H1 (cell line): ENCODE measurements at regions not wholly inside any gene's neighbourhood (a gene's known extent, or its start where the extent isn't known, plus 50 kb on each side); places are given as distances from the start of the nearest gene placed in this dataset.

Experiments used
- CTCF ChIA-PET: fragments of 300-600 bp; sonication (Branson Sonifier 250); formaldehyde crosslinking; loops from one replicate; lab custom pipeline; 2021; ENCODE audit not compliant: partially characterized antibody; lab: Charles Lee
- POLR2A ChIA-PET: fragments of 300-600 bp; sonication (Branson Sonifier 250); formaldehyde crosslinking; loops from one replicate; lab custom pipeline; 2021; ENCODE audit warnings: inconsistent platforms; ENCODE audit not compliant: partially characterized antibody; lab: Charles Lee
- DNase-seq, 2 experiments: peaks; one replicate each; pipeline versions ENCODE4 v3.0.0 to v3.0.0-alpha.2; 2010 to 2022; ENCODE audit warnings: low spot score in 2 of 2, low read depth in 1 of 2, mixed read lengths in 1 of 2
- FAIRE-seq: peaks from 2 replicates; lab custom pipeline; 2011; peaks lifted over from hg19 to GRCh38; lab: Jason Lieb, UNC
- H2AFZ ChIP-seq: 2 replicates; pipeline ENCODE4 v1.8.1; 2012; ENCODE audit warnings: low read length, inconsistent platforms
- H2AK5ac ChIP-seq: 2 replicates; pipeline ENCODE4 v1.6.1; 2013; ENCODE audit warnings: low read depth, low read length
- H2BK120ac ChIP-seq: replicated peaks from 2 replicates; pipeline ENCODE3; 2013; ENCODE audit warnings: low read depth, low read length, inconsistent platforms
- H2BK12ac ChIP-seq: 2 replicates; pipeline ENCODE4 v1.6.1; 2013; ENCODE audit warnings: low read depth, low read length
- H2BK15ac ChIP-seq: 2 replicates; pipeline ENCODE4 v1.6.1; 2013; ENCODE audit warnings: low read length
- H2BK20ac ChIP-seq: 2 replicates; pipeline ENCODE4 v1.6.1; 2013; ENCODE audit warnings: low read length
- H2BK5ac ChIP-seq: 2 replicates; pipeline ENCODE4 v1.6.1; 2013; ENCODE audit warnings: low read depth, low read length
- H3K14ac ChIP-seq: 2 replicates; pipeline ENCODE4 v1.6.1; 2013; ENCODE audit warnings: inconsistent platforms; ENCODE audit not compliant: insufficient read length
- H3K18ac ChIP-seq: 2 replicates; pipeline ENCODE4 v1.6.1; 2013; ENCODE audit warnings: low read length; ENCODE audit errors: extremely low read depth
- H3K23ac ChIP-seq: 2 replicates; pipeline ENCODE4 v1.6.1; 2013; ENCODE audit warnings: inconsistent platforms; ENCODE audit not compliant: insufficient read length
- H3K23me2 ChIP-seq: 2 replicates; pipeline ENCODE4 v1.6.1; 2013; ENCODE audit warnings: low read depth, low read length
- H3K27ac ChIP-seq: 2 replicates; pipeline ENCODE4 v1.6.1; 2011; ENCODE audit warnings: low read depth, low read length, inconsistent platforms
- H3K27me3 ChIP-seq, 4 experiments: replicated peaks in 1 of 4; 1 replicate in 1 of 4; 2 replicates in 3 of 4; pipeline versions ENCODE4 v1.6.1 to v1.8.1; 2011 to 2013; ENCODE audit warnings: low read length in 3 of 4, mild to moderate bottlenecking in 3 of 4, inconsistent platforms in 2 of 4, mixed read lengths in 2 of 4, moderate library complexity in 1 of 4; ENCODE audit not compliant: control insufficient read depth in 3 of 4, insufficient read depth in 3 of 4; ENCODE audit errors: extremely low read depth in 1 of 4
- H3K36me3 ChIP-seq, 4 experiments: 2 replicates each; pipeline versions ENCODE4 v1.6.1 to v1.8.1; 2011 to 2013; ENCODE audit warnings: mild to moderate bottlenecking in 4 of 4, low read length in 3 of 4, moderate library complexity in 2 of 4, control low read depth in 1 of 4, inconsistent platforms in 1 of 4; ENCODE audit not compliant: insufficient read depth in 4 of 4, control insufficient read depth in 2 of 4
- H3K4ac ChIP-seq: replicated peaks from 2 replicates; pipeline ENCODE3; 2013; ENCODE audit warnings: low read length, low read depth, mixed read lengths, inconsistent platforms; ENCODE audit not compliant: insufficient read length
- H3K4me1 ChIP-seq, 4 experiments: replicated peaks in 1 of 4; 1 replicate in 1 of 4; 2 replicates in 3 of 4; pipeline versions ENCODE4 v1.6.1 to v1.8.1; 2011 to 2013; ENCODE audit warnings: low read length in 3 of 4, inconsistent platforms in 2 of 4, mixed read lengths in 1 of 4; ENCODE audit not compliant: insufficient read depth in 4 of 4, control insufficient read depth in 3 of 4
- H3K4me2 ChIP-seq, 2 experiments: 2 replicates each; pipeline versions ENCODE4 v1.6.1 to v1.8.1; 2011 to 2013; ENCODE audit warnings: low read depth in 2 of 2, low read length in 2 of 2, control low read depth in 1 of 2, inconsistent platforms in 1 of 2, mild to moderate bottlenecking in 1 of 2; ENCODE audit not compliant: insufficient read depth in 1 of 2
- H3K4me3 ChIP-seq, 4 experiments: fragments of 200-600, 300-600 bp in 1 of 4; sonication (generic), shearing (Covaris generic), sonication (Bioruptor Twin) in 1 of 4; 2 replicates each; pipeline versions ENCODE4 v1.5.1 to v1.8.1; 2011 to 2016; ENCODE audit warnings: low read length in 4 of 4, low read depth in 3 of 4, control low read depth in 2 of 4, inconsistent platforms in 2 of 4, mild to moderate bottlenecking in 2 of 4, mixed read lengths in 1 of 4, moderate library complexity in 1 of 4; ENCODE audit not compliant: insufficient read depth in 2 of 4; ENCODE audit errors: extremely low read depth in 1 of 4
- H3K56ac ChIP-seq: replicated peaks from 2 replicates; pipeline ENCODE3; 2013; ENCODE audit warnings: low read depth, mild to moderate bottlenecking, mixed read lengths, low read length, inconsistent platforms; ENCODE audit not compliant: insufficient read length
- H3K79me1 ChIP-seq: 2 replicates; pipeline ENCODE4 v1.6.1; 2013; ENCODE audit warnings: low read depth, low read length, control low read depth
- H3K79me2 ChIP-seq, 2 experiments: 2 replicates each; pipeline versions ENCODE4 v1.6.1 to v1.8.1; 2012 to 2013; ENCODE audit warnings: low read length in 2 of 2, mild to moderate bottlenecking in 2 of 2, inconsistent platforms in 1 of 2; ENCODE audit not compliant: insufficient read depth in 2 of 2, control insufficient read depth in 1 of 2
- H3K9ac ChIP-seq, 4 experiments: replicated peaks in 1 of 4; 1 replicate in 1 of 4; 2 replicates in 3 of 4; pipeline versions ENCODE4 v1.6.1 to v1.8.1; 2011 to 2013; ENCODE audit warnings: low read depth in 3 of 4, low read length in 3 of 4, control low read depth in 2 of 4, mild to moderate bottlenecking in 2 of 4, moderate library complexity in 2 of 4, inconsistent platforms in 1 of 4; ENCODE audit errors: extremely low read depth in 1 of 4
- H3K9me3 ChIP-seq, 2 experiments: 2 replicates each; pipeline versions ENCODE4 v1.6.1 to v1.8.1; 2012 to 2013; ENCODE audit warnings: mild to moderate bottlenecking in 2 of 2, moderate library complexity in 2 of 2, control low read depth in 1 of 2, inconsistent platforms in 1 of 2, low read depth in 1 of 2, low read length in 1 of 2, mixed read lengths in 1 of 2; ENCODE audit not compliant: insufficient read depth in 2 of 2
- H4K20me1 ChIP-seq, 2 experiments: replicated peaks in 1 of 2; 2 replicates each; pipeline versions ENCODE3 to v1.8.1; 2011 to 2013; ENCODE audit warnings: inconsistent platforms in 2 of 2, low read length in 2 of 2, mild to moderate bottlenecking in 1 of 2; ENCODE audit not compliant: insufficient read depth in 2 of 2, control insufficient read depth in 1 of 2
- H4K5ac ChIP-seq: 2 replicates; pipeline ENCODE4 v1.6.1; 2013; ENCODE audit warnings: low read length, low read depth, mixed read lengths, inconsistent platforms; ENCODE audit not compliant: insufficient read length
- H4K8ac ChIP-seq: 2 replicates; pipeline ENCODE4 v1.8.0; 2013; ENCODE audit warnings: mild to moderate bottlenecking, moderate library complexity, low read length, inconsistent platforms; ENCODE audit not compliant: insufficient read depth; ENCODE audit errors: extremely low read depth
- H4K91ac ChIP-seq: replicated peaks from 2 replicates; pipeline ENCODE3; 2013; ENCODE audit warnings: low read length, mixed read lengths, inconsistent platforms; ENCODE audit not compliant: insufficient read length
- WGBS, 2 experiments: shearing (Covaris generic) in 1 of 2; methylation state at CpG; one replicate each; pipeline versions ENCODE4 v1.1.6 to v1.1.7; 2013 to 2015; ENCODE audit warnings: low lambda C conversion rate in 2 of 2, mixed read lengths in 2 of 2, inconsistent platforms in 1 of 2, low coverage in 1 of 2, missing lambda C conversion rate in 1 of 2; ENCODE audit not compliant: insufficient replicate concordance in 2 of 2, insufficient coverage in 1 of 2, insufficient read length in 1 of 2; ENCODE audit errors: extremely low coverage in 1 of 2, missing lambda C conversion rate in 1 of 2; 5-methylcytosine and 5-hydroxymethylcytosine counted together

GRCh38 chr3:168961271-168961670 is 702.2 kb downstream of the MECOM start:
- no peak overlapping the region for H3K27ac ChIP-seq
- CTCF ChIA-PET: interaction anchor here (1.1 to 1.6 kb wide), 2 partner anchors 9 to 96 kb away, joined by 4 to 7 read pairs; no protein-coding TSS in a partner anchor
- H4K5ac ChIP-seq: no peak overlapping the region
- H4K20me1 ChIP-seq: no peaks in the 10 kb centered on the region
- POLR2A ChIA-PET: no interaction called here
- H4K8ac ChIP-seq: no peak overlapping the region
- H3K4me1 ChIP-seq: peaks cover 0 to 5% (median 0%) of the 10 kb centered on the region in 4 experiments; a peak in 1 of 7 replicates
- no peak overlapping the region for H2AFZ ChIP-seq
- no peak overlapping the region for H4K91ac ChIP-seq
- no peak overlapping the region for H3K4me2 ChIP-seq
- no peaks in the 10 kb centered on the region for H3K36me3 ChIP-seq
- H3K56ac ChIP-seq: no peak overlapping the region
- no peak overlapping the region for H3K4me3 ChIP-seq
- no peak overlapping the region for H2BK12ac ChIP-seq
- H3K14ac ChIP-seq: no peak overlapping the region
- H3K18ac ChIP-seq: no peak overlapping the region
- no peaks in the 10 kb centered on the region for H3K79me2 ChIP-seq
- H3K23ac ChIP-seq: no peak overlapping the region
- H3K4ac ChIP-seq: no peak overlapping the region
- H3K23me2 ChIP-seq: no peaks in the 10 kb centered on the region
- no peaks in the 10 kb centered on the region for H3K9me3 ChIP-seq
- no peak overlapping the region for H2BK5ac ChIP-seq
- H3K9ac ChIP-seq: no peak overlapping the region
- H3K79me1 ChIP-seq: no peaks in the 10 kb centered on the region
- DNase-seq: no peak
- H2BK15ac ChIP-seq: no peak overlapping the region
- FAIRE-seq: peak; percentile 63
- no peak overlapping the region for H2BK20ac ChIP-seq
- H2BK120ac ChIP-seq: no peak overlapping the region
- no peak overlapping the region for H2AK5ac ChIP-seq
- peaks cover 0 to 1% (median 0%) of the 10 kb centered on the region in 4 experiments; a peak in 1 of 7 replicates for H3K27me3 ChIP-seq
- WGBS, 2 experiments: 90% methylated on average over 2 of the region's 2 CpGs; no CpG with 5 or more reads in 1 of the 2 experiments
